A673 (cell line): ENCODE measurements at regions not wholly inside any gene's neighbourhood (a gene's known extent, or its start where the extent isn't known, plus 50 kb on each side); places are given as distances from the start of the nearest gene placed in this dataset.
"Not testable (repeated sequence)": the region's sequence is repeated elsewhere in the genome, so short reads cannot be mapped to it uniquely, and the experiment has no call there.

Experiments
- BruUV-seq: library from RNA; stranded (reverse); fragments of 400-500 nt; replicated peaks from 2 replicates; lab custom pipeline; 2021; lab: Mats Ljungman, UMichigan
- CTCF ChIA-PET: fragments of 300-600 bp; sonication (Branson Sonifier 250); formaldehyde crosslinking; loops from one replicate; lab custom pipeline; 2022; ENCODE audit warnings: antibody characterized with exemption; lab: Charles Lee
- POLR2A ChIA-PET: fragments of 300-600 bp; sonication (Branson Sonifier 250); formaldehyde crosslinking; loops from one replicate; lab custom pipeline; 2022; ENCODE audit warnings: antibody characterized with exemption; ENCODE audit not compliant: low non-redundant PET; lab: Charles Lee
- DNase-seq: peaks from one replicate; pipeline ENCODE4 v3.0.0-alpha.2; 2015; ENCODE audit warnings: low spot score
- H3K27ac ChIP-seq: fragments of 200-600 bp; sonication (generic); 2 replicates; pipeline ENCODE4 v1.5.1; 2016; ENCODE audit warnings: mixed run types, low read depth, mild to moderate bottlenecking, mixed read lengths, antibody characterized with exemption, low read length; ENCODE audit not compliant: poor library complexity, severe bottlenecking
- H3K27me3 ChIP-seq: fragments of 200-600 bp; sonication (generic); replicated peaks from 2 replicates; pipeline ENCODE4 v1.6.1; 2017; ENCODE audit warnings: mixed run types, low read depth, mild to moderate bottlenecking, mixed read lengths, antibody characterized with exemption, low read length; ENCODE audit not compliant: insufficient read depth, poor library complexity
- H3K36me3 ChIP-seq: fragments of 200-600 bp; sonication (generic); 2 replicates; pipeline ENCODE4 v1.6.1; 2016; ENCODE audit warnings: mixed run types, mild to moderate bottlenecking, mixed read lengths, antibody characterized with exemption, low read length; ENCODE audit not compliant: insufficient read depth, poor library complexity, severe bottlenecking
- H3K4me1 ChIP-seq: fragments of 200-600 bp; sonication (generic); 2 replicates; pipeline ENCODE4 v1.6.1; 2017; ENCODE audit warnings: mixed run types, mild to moderate bottlenecking, mixed read lengths, antibody characterized with exemption, low read length; ENCODE audit not compliant: insufficient read depth, poor library complexity, severe bottlenecking
- H3K4me3 ChIP-seq: fragments of 200-600 bp; sonication (generic); 2 replicates; pipeline ENCODE4 v1.5.1; 2016; ENCODE audit warnings: low read depth, mixed run types, mild to moderate bottlenecking, mixed read lengths, low read length; ENCODE audit not compliant: poor library complexity, severe bottlenecking
- H3K9me3 ChIP-seq: fragments of 200-600 bp; sonication (generic); 2 replicates; pipeline ENCODE4 v1.6.1; 2016; ENCODE audit warnings: mixed run types, low read depth, mild to moderate bottlenecking, mixed read lengths, antibody characterized with exemption, low read length; ENCODE audit not compliant: poor library complexity, severe bottlenecking
- EZH2 ChIP-seq: fragments of 200-600 bp; sonication (generic); IDR thresholded peaks from 2 replicates; pipeline ENCODE4 v1.6.1; 2017; ENCODE audit warnings: borderline replicate concordance, low read depth, mild to moderate bottlenecking, mixed read lengths, antibody characterized with exemption, low read length; ENCODE audit not compliant: poor library complexity, severe bottlenecking
- intact Hi-C: fragments of 100-400 bp; cut with micrococcal nuclease; formaldehyde crosslinking; loops from one replicate; pipeline ENCODE4 v1.10.0; 2022; ENCODE audit not compliant: unreplicated experiment
- TF ChIP-seq, protein P1 (sequence below): fragments of 300-800, 200-600 bp; sonication (generic); conservative IDR thresholded peaks from 2 replicates; pipeline ENCODE4 v1.5.1; 2017; ENCODE audit warnings: low read depth, mild to moderate bottlenecking, antibody characterized with exemption, low read length, moderate library complexity, mixed read lengths

DNA sequence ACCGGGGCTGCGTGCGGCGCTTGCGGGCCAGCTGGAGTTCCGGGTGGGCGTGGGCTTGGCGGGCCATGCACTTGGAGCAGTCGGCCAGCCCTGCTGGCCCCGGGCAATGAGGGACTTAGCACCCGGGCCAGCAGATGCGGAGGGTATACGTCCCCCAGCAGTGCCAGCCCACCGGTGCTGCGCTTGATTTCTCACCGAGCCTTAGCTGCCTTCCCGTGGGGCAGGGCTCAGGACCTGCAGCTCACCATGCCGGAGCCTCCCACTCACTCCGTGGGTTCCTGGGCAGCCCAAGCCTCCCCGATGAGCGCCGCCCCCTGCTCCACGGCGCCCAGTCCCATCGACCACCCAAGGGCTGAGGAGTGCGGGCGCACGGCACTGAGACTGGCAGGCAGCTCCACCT, 51.4 kb upstream of the INPP4B start:
- H3K27me3 ChIP-seq, CTCF ChIA-PET, DNase-seq, POLR2A ChIA-PET, H3K4me3 ChIP-seq, H3K4me1 ChIP-seq, H3K36me3 ChIP-seq, H3K9me3 ChIP-seq, H3K27ac ChIP-seq, BruUV-seq, intact Hi-C loops: not testable (repeated sequence)

DNA sequence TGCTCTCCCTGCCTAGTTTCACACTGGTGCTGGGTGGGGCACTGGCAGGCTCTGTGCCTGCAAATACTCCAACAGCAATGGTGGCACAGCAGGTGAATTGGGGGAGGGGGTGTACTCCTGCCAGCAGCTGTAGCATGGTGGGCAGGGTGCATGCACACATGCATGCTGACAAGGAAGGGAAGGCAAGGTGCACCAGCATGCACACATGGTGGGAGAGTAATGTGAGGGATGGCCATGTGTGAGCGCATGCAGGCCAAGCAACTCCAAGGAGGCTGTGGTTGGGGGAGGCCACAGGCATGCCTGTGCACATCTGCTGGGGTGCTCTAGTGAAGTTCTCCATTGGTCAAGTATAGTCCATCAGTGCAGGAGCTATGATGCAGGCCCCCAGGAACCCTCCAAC, 54.5 kb upstream of the INPP4B start:
- no peak for TF ChIP-seq EZH2
- TF ChIP-seq, protein P1, sequence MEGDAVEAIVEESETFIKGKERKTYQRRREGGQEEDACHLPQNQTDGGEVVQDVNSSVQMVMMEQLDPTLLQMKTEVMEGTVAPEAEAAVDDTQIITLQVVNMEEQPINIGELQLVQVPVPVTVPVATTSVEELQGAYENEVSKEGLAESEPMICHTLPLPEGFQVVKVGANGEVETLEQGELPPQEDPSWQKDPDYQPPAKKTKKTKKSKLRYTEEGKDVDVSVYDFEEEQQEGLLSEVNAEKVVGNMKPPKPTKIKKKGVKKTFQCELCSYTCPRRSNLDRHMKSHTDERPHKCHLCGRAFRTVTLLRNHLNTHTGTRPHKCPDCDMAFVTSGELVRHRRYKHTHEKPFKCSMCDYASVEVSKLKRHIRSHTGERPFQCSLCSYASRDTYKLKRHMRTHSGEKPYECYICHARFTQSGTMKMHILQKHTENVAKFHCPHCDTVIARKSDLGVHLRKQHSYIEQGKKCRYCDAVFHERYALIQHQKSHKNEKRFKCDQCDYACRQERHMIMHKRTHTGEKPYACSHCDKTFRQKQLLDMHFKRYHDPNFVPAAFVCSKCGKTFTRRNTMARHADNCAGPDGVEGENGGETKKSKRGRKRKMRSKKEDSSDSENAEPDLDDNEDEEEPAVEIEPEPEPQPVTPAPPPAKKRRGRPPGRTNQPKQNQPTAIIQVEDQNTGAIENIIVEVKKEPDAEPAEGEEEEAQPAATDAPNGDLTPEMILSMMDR, result no peak
- intact Hi-C loops, result no loop called here
- no peak overlapping the region for H3K4me3 ChIP-seq
- no peaks in the 10 kb centered on the region for H3K27me3 ChIP-seq
- ChIA-PET CTCF (no interaction called here), POLR2A (no interaction called here)
- DNase-seq, result no peak
- no peaks in the 10 kb centered on the region for H3K36me3 ChIP-seq
- H3K9me3 ChIP-seq, result no peaks in the 10 kb centered on the region
- BruUV-seq, result no TSS peak
- no peaks in the 10 kb centered on the region for H3K4me1 ChIP-seq
- no peak overlapping the region for H3K27ac ChIP-seq

DNA sequence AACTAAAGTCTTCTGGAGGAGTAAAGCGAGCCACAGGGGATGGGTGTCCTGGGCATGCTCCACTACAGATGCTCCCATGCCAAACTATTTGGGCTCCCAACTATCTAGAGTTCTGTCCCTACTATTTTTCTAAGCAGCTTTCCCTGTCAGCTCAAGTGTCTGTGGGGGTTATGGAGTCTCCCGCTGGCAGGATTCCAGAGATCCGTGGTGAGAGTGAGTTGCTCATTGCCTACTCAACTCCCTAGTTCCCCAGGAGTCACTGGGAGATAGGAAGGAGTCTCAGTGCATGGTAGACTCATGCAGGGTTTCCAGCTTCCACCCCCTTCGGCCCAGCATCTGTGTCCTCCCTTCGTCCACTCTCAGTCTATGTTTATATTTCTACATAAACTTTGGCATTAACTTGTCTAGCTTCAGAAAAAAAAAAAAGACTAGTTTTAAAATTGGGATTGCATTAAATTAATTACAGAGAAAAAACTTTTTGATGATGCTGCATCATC, 55.1 kb upstream of the INPP4B start:
- H3K4me3 ChIP-seq, result no peak overlapping the region
- H3K4me1 ChIP-seq, result no peaks in the 10 kb centered on the region
- no peak for TF ChIP-seq EZH2
- TF ChIP-seq, protein P1, result no peak
- H3K27ac ChIP-seq, result no peak overlapping the region
- ChIA-PET POLR2A (no interaction called here), CTCF (no interaction called here)
- H3K27me3 ChIP-seq, result no peaks in the 10 kb centered on the region
- DNase-seq, result peak; percentile 4
- intact Hi-C loops, result no loop called here
- BruUV-seq, result no TSS peak
- H3K9me3 ChIP-seq, result no peaks in the 10 kb centered on the region
- no peaks in the 10 kb centered on the region for H3K36me3 ChIP-seq

DNA sequence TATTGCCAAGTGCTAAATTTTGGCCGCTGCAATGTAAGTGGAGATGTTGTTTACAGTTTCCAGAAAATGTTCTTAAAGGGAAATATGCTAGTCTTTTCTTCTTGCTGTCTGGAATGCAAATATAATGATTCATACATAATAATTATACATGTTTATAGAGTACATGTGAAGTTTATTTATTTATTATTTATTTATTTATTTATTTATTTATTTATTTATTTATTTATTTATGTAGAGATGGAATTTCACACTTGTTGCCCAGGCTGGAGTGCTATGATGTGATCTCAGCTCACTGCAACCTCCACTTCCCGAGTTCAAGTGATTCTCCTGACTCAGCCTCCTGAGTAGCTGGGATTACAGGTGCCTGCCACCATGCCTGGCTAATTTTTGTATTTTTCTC, 57.5 kb upstream of the INPP4B start:
- H3K4me1 ChIP-seq, H3K36me3 ChIP-seq, DNase-seq, intact Hi-C loops, CTCF ChIA-PET, POLR2A ChIA-PET, H3K27ac ChIP-seq, H3K27me3 ChIP-seq, H3K9me3 ChIP-seq, BruUV-seq, H3K4me3 ChIP-seq: not testable (repeated sequence)
